SJSA1 (cell line): ENCODE measurements at regions not wholly inside any gene's neighbourhood (a gene's known extent, or its start where the extent isn't known, plus 50 kb on each side); places are given as distances from the start of the nearest gene placed in this dataset.
A peak's percentile ranks its signal among the peaks of the same experiment; 100 is the strongest.

ENCODE experiments used
- DNase-seq, 2 experiments: peaks; one replicate each; pipeline ENCODE4 v3.0.0-alpha.2; 2015 to 2020; ENCODE audit warnings: low spot score in 2 of 2, low read depth in 1 of 2
- H3K27ac ChIP-seq: fragments of 250-450 bp; sonication (Bioruptor Pico); 2 replicates; pipeline ENCODE4 v1.5.1; 2020; ENCODE audit warnings: mild to moderate bottlenecking, moderate library complexity
- H3K27me3 ChIP-seq: fragments of 250-450 bp; sonication (Bioruptor Pico); replicated peaks from 2 replicates; pipeline ENCODE4 v1.5.1; 2020; ENCODE audit warnings: mild to moderate bottlenecking, moderate library complexity
- H3K36me3 ChIP-seq: fragments of 250-450 bp; sonication (Bioruptor Pico); 2 replicates; pipeline ENCODE4 v1.5.1; 2020; ENCODE audit warnings: mild to moderate bottlenecking
- H3K4me1 ChIP-seq: fragments of 250-450 bp; sonication (Bioruptor Pico); replicated peaks from 2 replicates; pipeline ENCODE4 v1.6.1; 2021; ENCODE audit warnings: mild to moderate bottlenecking
- H3K4me3 ChIP-seq: fragments of 250-450 bp; sonication (Bioruptor Pico); 2 replicates; pipeline ENCODE4 v1.5.1; 2020; ENCODE audit warnings: mild to moderate bottlenecking
- H3K9me3 ChIP-seq: fragments of 250-450 bp; sonication (Bioruptor Pico); replicated peaks from 2 replicates; pipeline ENCODE4 v1.5.1; 2020; ENCODE audit warnings: mild to moderate bottlenecking

- H3K4me3 ChIP-seq = no peak overlapping the region
- DNase-seq = no peak
- no peaks in the 10 kb centered on the region for H3K9me3 ChIP-seq
- H3K4me1 ChIP-seq = peaks cover 18% of the 10 kb centered on the region
- no peaks in the 10 kb centered on the region for H3K27me3 ChIP-seq
- no peaks in the 10 kb centered on the region for H3K36me3 ChIP-seq
- H3K27ac ChIP-seq = no peak overlapping the region
Measured at GRCh38 chr2:18336975-18337374, 223.5 kb downstream of the RDH14 start.

GRCh38 chr2:18332477-18332876 lies 228.0 kb downstream of the RDH14 start:
- no peak for DNase-seq
- Histone ChIP-seq H3K4me1 (no peaks in the 10 kb centered on the region), H3K4me3 (no peak overlapping the region), H3K27me3 (no peaks in the 10 kb centered on the region), H3K9me3 (no peaks in the 10 kb centered on the region), H3K36me3 (no peaks in the 10 kb centered on the region), H3K27ac (no peak overlapping the region)

GRCh38 chr2:18325118-18325517 lies 235.3 kb downstream of the RDH14 start:
- Histone ChIP-seq H3K36me3 (no peaks in the 10 kb centered on the region), H3K27me3 (no peaks in the 10 kb centered on the region; the same call in 1 of the 2 replicates), H3K27ac (no peak overlapping the region), H3K4me3 (no peak overlapping the region), H3K4me1 (no peaks in the 10 kb centered on the region), H3K9me3 (no peaks in the 10 kb centered on the region)
- no peak for DNase-seq

GRCh38 chr2:18319987-18320386 lies 240.5 kb downstream of the RDH14 start:
- DNase-seq = no peak
- Histone ChIP-seq H3K4me1 (peaks cover 9% of the 10 kb centered on the region; the same call in 1 of the 2 replicates), H3K27ac (no peak overlapping the region), H3K4me3 (no peak overlapping the region), H3K9me3 (no peaks in the 10 kb centered on the region), H3K27me3 (no peaks in the 10 kb centered on the region; the same call in 1 of the 2 replicates), H3K36me3 (no peaks in the 10 kb centered on the region)

- H3K4me3 ChIP-seq = no peak overlapping the region
- H3K27me3 ChIP-seq = no peaks in the 10 kb centered on the region; the same call in 1 of the 2 replicates
- peaks cover 9% of the 10 kb centered on the region for H3K4me1 ChIP-seq
- no peak overlapping the region for H3K27ac ChIP-seq
- no peaks in the 10 kb centered on the region for H3K36me3 ChIP-seq
- DNase-seq = no peak
- no peaks in the 10 kb centered on the region for H3K9me3 ChIP-seq
Measured at GRCh38 chr2:18317017-18317416, 243.4 kb downstream of the RDH14 start.

GRCh38 chr2:18312818-18313217 lies 247.6 kb downstream of the RDH14 start:
- Histone ChIP-seq H3K4me3 (no peak overlapping the region), H3K36me3 (no peaks in the 10 kb centered on the region), H3K27me3 (no peaks in the 10 kb centered on the region), H3K9me3 (no peaks in the 10 kb centered on the region), H3K4me1 (peaks cover 39% of the 10 kb centered on the region), H3K27ac (no peak overlapping the region)
- DNase-seq = no peak

- no peaks in the 10 kb centered on the region for H3K36me3 ChIP-seq
- H3K9me3 ChIP-seq = no peaks in the 10 kb centered on the region
- DNase-seq = peak in 1 of 2 experiments; percentile 53
- H3K27me3 ChIP-seq = no peaks in the 10 kb centered on the region
- peak overlapping the region; percentile 40 for H3K27ac ChIP-seq
- no peak overlapping the region for H3K4me3 ChIP-seq
- H3K4me1 ChIP-seq = peaks cover 34% of the 10 kb centered on the region
Measured at GRCh38 chr2:18311420-18312195, 248.8 kb downstream of the RDH14 start.

GRCh38 chr2:18309627-18310026 lies 250.8 kb downstream of the RDH14 start:
- no peak for DNase-seq

GRCh38 chr2:18309188-18309587 lies 251.3 kb downstream of the RDH14 start:
- H3K4me3 ChIP-seq = no peak overlapping the region
- peak in 1 of 2 experiments; percentile 41 for DNase-seq
- H3K4me1 ChIP-seq = peaks cover 31% of the 10 kb centered on the region
- no peak overlapping the region for H3K27ac ChIP-seq
- no peaks in the 10 kb centered on the region for H3K9me3 ChIP-seq
- no peaks in the 10 kb centered on the region for H3K27me3 ChIP-seq
- H3K36me3 ChIP-seq = no peaks in the 10 kb centered on the region

More at GRCh38 chr2:18309627-18310026, 250.8 kb downstream of the RDH14 start:
- H3K36me3 ChIP-seq = no peaks in the 10 kb centered on the region
- H3K9me3 ChIP-seq = no peaks in the 10 kb centered on the region
- peaks cover 31% of the 10 kb centered on the region for H3K4me1 ChIP-seq
- H3K27ac ChIP-seq = no peak overlapping the region
- H3K4me3 ChIP-seq = no peak overlapping the region
- H3K27me3 ChIP-seq = no peaks in the 10 kb centered on the region

GRCh38 chr2:18304849-18305248 lies 255.6 kb downstream of the RDH14 start:
- Histone ChIP-seq H3K36me3 (no peaks in the 10 kb centered on the region), H3K27me3 (no peaks in the 10 kb centered on the region), H3K27ac (no peak overlapping the region), H3K4me3 (no peak overlapping the region), H3K4me1 (peaks cover 29% of the 10 kb centered on the region), H3K9me3 (no peaks in the 10 kb centered on the region)
- no peak for DNase-seq

- Histone ChIP-seq H3K36me3 (no peaks in the 10 kb centered on the region), H3K4me1 (peaks cover 28% of the 10 kb centered on the region), H3K4me3 (no peak overlapping the region), H3K9me3 (no peaks in the 10 kb centered on the region), H3K27ac (no peak overlapping the region), H3K27me3 (no peaks in the 10 kb centered on the region)
- DNase-seq = no peak
Measured at GRCh38 chr2:18301421-18302139, 258.9 kb downstream of the RDH14 start.

- Histone ChIP-seq H3K27ac (peak overlapping the region; percentile 80), H3K36me3 (no peaks in the 10 kb centered on the region), H3K9me3 (no peaks in the 10 kb centered on the region), H3K27me3 (no peaks in the 10 kb centered on the region), H3K4me1 (peaks cover 28% of the 10 kb centered on the region), H3K4me3 (no peak overlapping the region)
- DNase-seq = peak; percentile 83 to 90
Measured at GRCh38 chr2:18299423-18300212, 260.8 kb downstream of the RDH14 start.

GRCh38 chr2:18297534-18298058 lies 262.9 kb downstream of the RDH14 start:
- DNase-seq = no peak
- no peaks in the 10 kb centered on the region for H3K36me3 ChIP-seq
- H3K27ac ChIP-seq = no peak overlapping the region
- H3K9me3 ChIP-seq = no peaks in the 10 kb centered on the region
- no peak overlapping the region for H3K4me3 ChIP-seq
- no peaks in the 10 kb centered on the region for H3K27me3 ChIP-seq
- H3K4me1 ChIP-seq = peaks cover 28% of the 10 kb centered on the region
